ENCODE measurements at regions not wholly inside any gene's neighbourhood (a gene's known extent, or its start where the extent isn't known, plus 50 kb on each side); places are given as distances from the start of the nearest gene placed in this dataset.

DNA sequence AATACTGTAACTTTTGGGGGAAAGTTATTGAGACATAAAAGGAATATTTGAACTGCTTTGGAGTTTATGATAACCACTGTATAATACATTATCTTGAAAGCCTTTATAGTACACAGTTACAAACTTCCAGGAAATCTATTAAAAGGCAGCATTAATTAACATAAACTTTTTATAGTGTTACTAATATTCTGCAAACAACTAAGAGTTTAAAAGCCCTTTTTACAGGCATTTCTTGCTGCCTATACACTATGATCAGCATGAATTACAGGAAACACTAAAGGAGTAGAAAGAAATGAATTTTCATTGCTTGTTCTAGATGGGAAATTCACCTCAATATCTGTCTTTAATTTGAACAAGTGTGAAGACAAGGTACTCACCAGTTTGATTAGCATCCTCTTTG, 252.3 kb upstream of the ZFP64 start:
- H3K4me3 Mint-ChIP-seq = no peak overlapping the region
- intact Hi-C loops (cut with micrococcal nuclease) = no loop called here

GRCh38 chr20:52441710-52442109, 250.1 kb upstream of the ZFP64 start:
- no peak overlapping the region for H3K4me3 ChIP-seq (replicated peaks in 1 of 3; ENCODE audit: low read depth in 2 of 3, low read length in 3 of 3)
- intact Hi-C loops (cut with micrococcal nuclease) = no loop called here

More for the DNA sequence above, 252.3 kb upstream of the ZFP64 start:
- Histone ChIP-seq H3K36me3 (replicated peaks in 1 of 2; ENCODE audit: control insufficient read depth in 1 of 2, insufficient read depth in 2 of 2, low read length in 2 of 2) (no peaks in the 10 kb centered on the region), H2AFZ (ENCODE audit: insufficient read depth, low read depth, low read length, poor library complexity, severe bottlenecking) (no peak overlapping the region), H4K20me1 (ENCODE audit: insufficient read depth, low read length) (no peaks in the 10 kb centered on the region), H3K27ac (ENCODE audit: low read depth in 1 of 2, low read length in 2 of 2) (no peak overlapping the region), H3K9me3 (replicated peaks in 1 of 2; ENCODE audit: control insufficient read depth in 1 of 2, insufficient read depth in 1 of 2, low read length in 2 of 2) (no peaks in the 10 kb centered on the region), H3K79me2 (ENCODE audit: insufficient read depth, low read length) (no peaks in the 10 kb centered on the region), H3K4me2 (replicated peaks; ENCODE audit: extremely low read depth, low read length, poor library complexity, severe bottlenecking) (no peak overlapping the region), H3K4me1 (ENCODE audit: control insufficient read depth in 1 of 2, insufficient read depth in 2 of 2, low read length in 2 of 2) (no peaks in the 10 kb centered on the region), H3K9ac (ENCODE audit: insufficient read depth, low read length, poor library complexity, severe bottlenecking) (no peak overlapping the region), H3K4me3 (replicated peaks in 1 of 3; ENCODE audit: low read depth in 2 of 3, low read length in 3 of 3) (no peak overlapping the region), H3K27me3 (ENCODE audit: control insufficient read depth in 2 of 2, insufficient read depth in 2 of 2, low read length in 2 of 2) (peaks cover 0 to 2% of the 10 kb centered on the region in 2 donors)
- Mint-ChIP-seq H3K27me3 (ENCODE audit: low read depth in 3 of 3) (peaks cover 4 to 6% (median 4%) of the 10 kb centered on the region in 3 donors), H3K36me3 (no peaks in the 10 kb centered on the region), H3K27ac (no peak overlapping the region), H3K9me3 (no peaks in the 10 kb centered on the region), H3K4me1 (peaks cover 2% of the 10 kb centered on the region)
- TF ChIP-seq, protein P1, sequence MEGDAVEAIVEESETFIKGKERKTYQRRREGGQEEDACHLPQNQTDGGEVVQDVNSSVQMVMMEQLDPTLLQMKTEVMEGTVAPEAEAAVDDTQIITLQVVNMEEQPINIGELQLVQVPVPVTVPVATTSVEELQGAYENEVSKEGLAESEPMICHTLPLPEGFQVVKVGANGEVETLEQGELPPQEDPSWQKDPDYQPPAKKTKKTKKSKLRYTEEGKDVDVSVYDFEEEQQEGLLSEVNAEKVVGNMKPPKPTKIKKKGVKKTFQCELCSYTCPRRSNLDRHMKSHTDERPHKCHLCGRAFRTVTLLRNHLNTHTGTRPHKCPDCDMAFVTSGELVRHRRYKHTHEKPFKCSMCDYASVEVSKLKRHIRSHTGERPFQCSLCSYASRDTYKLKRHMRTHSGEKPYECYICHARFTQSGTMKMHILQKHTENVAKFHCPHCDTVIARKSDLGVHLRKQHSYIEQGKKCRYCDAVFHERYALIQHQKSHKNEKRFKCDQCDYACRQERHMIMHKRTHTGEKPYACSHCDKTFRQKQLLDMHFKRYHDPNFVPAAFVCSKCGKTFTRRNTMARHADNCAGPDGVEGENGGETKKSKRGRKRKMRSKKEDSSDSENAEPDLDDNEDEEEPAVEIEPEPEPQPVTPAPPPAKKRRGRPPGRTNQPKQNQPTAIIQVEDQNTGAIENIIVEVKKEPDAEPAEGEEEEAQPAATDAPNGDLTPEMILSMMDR (IDR thresholded peaks at IDR 0.05) = no peak
- DNase-seq = no peak

More at GRCh38 chr20:52441710-52442109, 250.1 kb upstream of the ZFP64 start:
- no CpG with 5 or more reads among the region's 5 CpGs for WGBS (ENCODE audit: insufficient coverage)
- Mint-ChIP-seq H3K27me3 (ENCODE audit: low read depth in 3 of 3) (peaks cover 4 to 6% (median 4%) of the 10 kb centered on the region in 3 donors), H3K27ac (no peak overlapping the region), H3K4me3 (no peak overlapping the region), H3K36me3 (no peaks in the 10 kb centered on the region), H3K9me3 (peaks cover 0 to 4% (median 0%) of the 10 kb centered on the region in 7 donors), H3K4me1 (peaks cover 2% of the 10 kb centered on the region)
- no peak for DNase-seq
- Histone ChIP-seq H3K79me2 (ENCODE audit: insufficient read depth, low read length) (no peaks in the 10 kb centered on the region), H3K9me3 (replicated peaks in 1 of 2; ENCODE audit: control insufficient read depth in 1 of 2, insufficient read depth in 1 of 2, low read length in 2 of 2) (no peaks in the 10 kb centered on the region), H2AFZ (ENCODE audit: insufficient read depth, low read depth, low read length, poor library complexity, severe bottlenecking) (no peak overlapping the region), H3K27me3 (ENCODE audit: control insufficient read depth in 2 of 2, insufficient read depth in 2 of 2, low read length in 2 of 2) (peaks cover 0 to 2% of the 10 kb centered on the region in 2 donors), H4K20me1 (ENCODE audit: insufficient read depth, low read length) (no peaks in the 10 kb centered on the region), H3K9ac (ENCODE audit: insufficient read depth, low read length, poor library complexity, severe bottlenecking) (no peak overlapping the region), H3K36me3 (replicated peaks in 1 of 2; ENCODE audit: control insufficient read depth in 1 of 2, insufficient read depth in 2 of 2, low read length in 2 of 2) (no peaks in the 10 kb centered on the region), H3K27ac (ENCODE audit: low read depth in 1 of 2, low read length in 2 of 2) (no peak overlapping the region), H3K4me1 (ENCODE audit: control insufficient read depth in 1 of 2, insufficient read depth in 2 of 2, low read length in 2 of 2) (no peaks in the 10 kb centered on the region), H3K4me2 (replicated peaks; ENCODE audit: extremely low read depth, low read length, poor library complexity, severe bottlenecking) (no peak overlapping the region)
- TF ChIP-seq, protein P1 (IDR thresholded peaks at IDR 0.05) = no peak

Data from CD14-positive monocyte (primary cell).